Activated CD8-positive, alpha-beta memory T cell treated with anti-CD3 and anti-CD28 coated beads for 36 hours (primary cell): ENCODE measurements at regions not wholly inside any gene's neighbourhood (a gene's known extent, or its start where the extent isn't known, plus 50 kb on each side); places are given as distances from the start of the nearest gene placed in this dataset.
"Not testable (repeated sequence)": the region's sequence is repeated elsewhere in the genome, so short reads cannot be mapped to it uniquely, and the experiment has no call there.

Source experiments
- CTCF ChIA-PET: fragments of 350-600 bp; sonication (Branson Sonifier 250); formaldehyde crosslinking; loops from one replicate; lab custom pipeline; 2021; ENCODE audit warnings: antibody characterized with exemption; lab: Charles Lee
- POLR2A ChIA-PET: fragments of 350-600 bp; sonication (Branson Sonifier 250); formaldehyde crosslinking; loops from one replicate; lab custom pipeline; 2021; ENCODE audit warnings: antibody characterized with exemption; lab: Charles Lee

DNA sequence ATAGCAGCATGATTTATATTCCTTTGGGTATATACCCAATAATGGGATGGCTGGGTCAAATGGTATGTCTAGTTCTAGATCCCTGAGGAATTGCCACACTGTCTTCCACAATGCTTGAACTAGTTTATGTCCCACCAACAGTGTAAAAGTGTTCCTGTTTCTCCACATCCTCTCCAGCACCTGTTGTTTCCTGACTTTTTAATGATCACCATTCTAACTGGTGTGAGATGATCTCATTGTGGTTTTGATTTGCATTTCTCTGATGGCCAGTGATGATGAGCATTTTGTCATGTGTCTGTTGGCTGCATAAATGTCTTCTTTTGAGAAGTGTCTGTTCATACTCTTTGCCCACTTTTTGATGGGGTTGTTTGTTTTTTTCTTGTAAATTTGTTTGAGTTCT is 54.0 kb upstream of the GPR89A start:
- CTCF ChIA-PET, POLR2A ChIA-PET: not testable (repeated sequence)

DNA sequence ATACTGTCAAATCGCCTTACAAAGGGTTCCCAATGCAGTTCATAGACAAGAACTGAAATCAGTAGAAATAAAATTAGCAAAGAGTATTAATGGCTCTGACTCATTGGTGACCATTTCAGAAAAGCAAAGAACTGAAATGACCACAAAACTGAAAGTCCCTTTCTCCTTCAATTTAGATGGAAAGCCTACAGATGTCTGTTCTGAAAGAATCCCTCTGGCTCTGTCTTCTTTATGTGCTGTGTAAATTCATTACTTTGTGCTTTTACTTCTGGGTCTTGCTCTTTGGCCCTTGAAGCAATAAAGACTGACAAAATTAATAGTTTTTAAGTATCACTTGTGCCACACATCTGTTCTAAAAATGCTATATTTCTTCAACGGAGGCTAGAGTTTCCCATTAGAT is 62.7 kb upstream of the GPR89A start:
- CTCF ChIA-PET, result no interaction called here
- POLR2A ChIA-PET, result no interaction called here

DNA sequence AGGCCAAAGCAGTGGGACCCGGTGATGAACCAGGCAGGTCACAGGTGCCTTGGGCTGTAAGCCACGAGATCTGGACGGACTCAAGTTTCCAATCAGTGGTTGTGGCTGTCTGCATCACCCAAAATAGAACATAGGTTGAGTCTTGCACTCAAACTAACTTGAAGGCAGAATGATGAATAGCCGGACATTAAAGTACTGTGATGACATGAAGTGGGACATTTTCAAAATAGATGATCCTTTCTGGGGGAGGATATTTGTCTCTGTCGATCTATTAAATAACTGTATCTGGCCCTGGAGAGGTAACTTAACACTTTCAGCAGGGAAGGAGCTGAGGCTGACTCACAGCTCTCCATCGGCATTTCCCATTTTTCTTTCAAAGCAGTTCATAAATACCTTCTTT is 66.1 kb upstream of the GPR89A start:
- CTCF ChIA-PET, POLR2A ChIA-PET: not testable (repeated sequence)

DNA sequence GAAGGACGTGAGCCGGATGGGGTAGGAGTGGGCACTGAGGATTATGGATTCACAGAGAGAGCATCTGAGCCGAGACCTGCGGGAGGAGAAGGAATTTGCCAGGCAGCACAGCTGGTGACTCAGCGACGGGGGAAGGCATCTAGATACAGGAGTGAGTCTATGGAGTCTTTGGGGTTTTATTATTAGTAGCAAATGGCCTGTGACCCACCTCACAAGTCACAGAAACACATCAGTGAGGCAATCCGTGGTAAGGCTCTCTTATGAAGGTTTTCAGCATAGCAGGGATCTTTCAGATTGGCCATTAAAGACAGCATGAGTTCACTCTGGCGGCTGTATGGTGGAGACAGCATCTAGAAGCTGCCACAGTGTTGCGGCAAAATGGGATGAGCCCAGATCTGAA is 66.5 kb upstream of the GPR89A start:
- CTCF ChIA-PET, POLR2A ChIA-PET: not testable (repeated sequence)

DNA sequence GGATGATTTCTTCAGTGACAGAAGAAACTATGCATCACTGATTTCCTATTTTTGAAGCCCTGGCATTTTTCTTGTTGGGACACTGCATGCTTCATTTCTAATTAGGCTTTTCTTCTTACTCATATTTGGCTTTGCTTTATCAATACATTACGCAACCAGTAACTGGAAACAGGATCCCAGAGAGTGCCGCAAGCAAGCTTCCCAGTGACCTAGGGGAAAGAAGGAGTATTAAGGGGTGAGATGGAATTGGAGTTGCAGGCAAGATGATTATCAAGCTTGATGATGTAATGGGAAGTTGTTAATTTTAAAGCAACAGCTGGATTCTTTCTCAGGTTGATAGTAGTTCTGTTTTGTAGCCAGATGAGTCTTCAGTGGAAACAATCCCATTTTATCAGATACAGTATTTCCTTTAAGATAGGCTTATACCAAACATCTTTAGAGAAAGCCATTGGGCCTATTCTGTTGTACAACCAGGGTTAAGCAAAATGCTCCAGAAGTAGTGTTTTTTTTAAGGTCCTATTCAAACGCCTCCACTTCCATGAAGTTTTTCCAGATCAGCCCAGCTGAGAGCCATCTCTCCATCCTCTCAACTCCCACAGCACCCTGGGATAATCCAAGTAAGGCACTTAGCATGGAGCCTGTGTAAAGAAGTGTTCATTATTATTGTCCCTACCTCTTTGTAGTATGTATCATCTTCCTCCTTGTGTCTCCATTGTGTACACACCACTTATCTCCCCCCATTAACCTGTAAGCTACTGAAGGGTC is 69.5 kb upstream of the GPR89A start:
- CTCF ChIA-PET, POLR2A ChIA-PET: not testable (repeated sequence)

DNA sequence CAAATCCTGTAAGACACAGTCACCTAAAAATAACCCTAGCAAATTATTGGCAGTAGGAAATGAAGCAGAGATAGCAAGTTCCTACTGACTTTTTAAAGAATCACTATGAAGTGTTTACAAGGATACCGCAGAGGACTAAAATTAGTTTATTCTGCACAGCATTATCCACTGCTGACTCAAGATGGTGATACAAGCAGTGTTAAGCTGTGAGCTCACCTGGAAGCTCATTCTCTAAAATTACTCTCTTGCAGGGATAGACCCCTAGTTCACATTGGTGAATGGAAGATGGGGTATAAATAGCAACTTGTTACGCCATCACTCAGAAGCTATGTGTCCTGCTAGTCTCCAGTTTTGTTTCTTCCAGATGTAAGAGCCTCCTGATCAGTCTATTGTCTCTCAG is 70.8 kb upstream of the GPR89A start:
- POLR2A ChIA-PET, CTCF ChIA-PET: not testable (repeated sequence)

DNA sequence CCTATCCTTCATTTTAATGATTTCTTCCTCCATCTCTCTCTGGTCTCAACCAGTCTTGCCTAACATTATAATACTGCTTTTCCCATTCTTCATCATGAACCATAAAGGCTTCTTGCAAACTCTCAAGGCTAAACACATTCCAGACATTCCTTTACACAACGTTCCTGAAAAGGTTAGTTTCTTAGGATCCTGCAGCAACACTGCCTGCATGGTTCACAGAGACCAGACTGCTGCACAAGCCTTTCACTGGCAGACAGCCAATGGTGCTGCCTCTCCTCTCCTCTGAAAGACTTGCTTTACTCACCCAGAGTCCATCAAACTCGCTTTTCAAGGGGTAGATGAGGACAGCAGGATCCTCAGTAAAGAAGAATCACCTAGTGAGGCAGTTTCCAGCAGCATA is 72.3 kb upstream of the GPR89A start:
- CTCF ChIA-PET, POLR2A ChIA-PET: not testable (repeated sequence)

DNA sequence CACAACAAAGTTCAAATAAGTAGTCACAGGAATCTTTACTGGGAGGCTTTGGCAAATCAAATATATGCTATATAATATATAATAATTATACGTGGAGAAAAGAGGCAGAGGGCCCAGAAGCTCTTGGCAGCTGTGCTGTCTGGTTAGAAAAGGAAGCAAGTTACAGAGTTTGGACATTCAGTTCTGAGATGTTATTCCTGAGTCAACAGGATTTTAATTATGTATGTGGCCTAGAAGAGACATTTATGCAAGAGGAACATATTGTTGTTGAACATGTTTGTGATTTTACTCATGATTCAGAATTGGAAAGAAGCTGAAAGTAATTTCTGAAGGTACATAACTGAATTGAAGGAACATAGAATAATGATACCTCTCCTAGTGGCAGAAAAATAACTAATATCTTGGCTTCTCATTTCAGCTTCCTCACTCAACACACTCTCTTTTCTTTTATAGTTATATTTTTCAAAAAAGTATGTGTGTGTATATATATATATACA is 79.7 kb upstream of the GPR89A start:
- POLR2A ChIA-PET, CTCF ChIA-PET: not testable (repeated sequence)

DNA sequence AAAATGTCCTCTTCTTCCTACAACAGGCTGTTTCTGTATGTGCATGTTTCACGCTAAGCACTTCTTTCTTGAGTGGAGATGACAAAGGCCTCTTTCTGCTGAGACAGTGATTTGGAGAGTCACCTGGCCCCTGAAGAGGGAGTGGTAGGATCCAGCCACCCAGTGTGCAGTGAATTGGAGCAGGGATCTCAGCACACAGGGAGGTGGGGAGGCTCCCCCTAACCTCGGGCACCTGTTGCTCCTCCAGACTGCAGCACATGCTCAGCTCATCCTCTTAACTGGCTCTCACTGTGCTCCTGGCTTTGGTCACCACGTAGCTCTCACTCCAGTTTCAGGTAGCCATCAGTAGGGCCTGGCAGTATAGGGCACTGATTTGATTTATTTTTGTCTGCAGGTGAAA is 87.6 kb upstream of the GPR89A start:
- POLR2A ChIA-PET, result not testable (repeated sequence)

DNA sequence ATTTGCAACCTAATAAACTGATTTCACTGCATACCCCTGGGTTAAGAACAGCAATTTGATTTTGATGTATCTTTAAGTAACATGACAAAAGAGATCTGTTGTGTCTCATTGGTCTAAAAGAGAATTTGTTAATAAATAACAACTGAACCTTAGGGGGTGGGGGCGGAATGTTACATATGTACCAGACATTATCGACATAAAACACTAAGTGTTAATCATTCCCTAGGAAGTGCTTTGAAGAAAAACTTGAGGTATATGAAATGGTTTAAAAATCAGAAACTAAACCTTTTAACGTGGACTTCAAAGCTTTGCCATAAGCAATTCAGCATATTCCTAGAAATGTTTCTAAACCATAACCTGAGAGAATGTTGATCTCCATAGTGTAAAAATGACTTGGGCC is 88.5 kb upstream of the GPR89A start:
- POLR2A ChIA-PET, CTCF ChIA-PET: not testable (repeated sequence)

More for the DNA sequence above, 87.6 kb upstream of the GPR89A start:
- CTCF ChIA-PET, result not testable (repeated sequence)

DNA sequence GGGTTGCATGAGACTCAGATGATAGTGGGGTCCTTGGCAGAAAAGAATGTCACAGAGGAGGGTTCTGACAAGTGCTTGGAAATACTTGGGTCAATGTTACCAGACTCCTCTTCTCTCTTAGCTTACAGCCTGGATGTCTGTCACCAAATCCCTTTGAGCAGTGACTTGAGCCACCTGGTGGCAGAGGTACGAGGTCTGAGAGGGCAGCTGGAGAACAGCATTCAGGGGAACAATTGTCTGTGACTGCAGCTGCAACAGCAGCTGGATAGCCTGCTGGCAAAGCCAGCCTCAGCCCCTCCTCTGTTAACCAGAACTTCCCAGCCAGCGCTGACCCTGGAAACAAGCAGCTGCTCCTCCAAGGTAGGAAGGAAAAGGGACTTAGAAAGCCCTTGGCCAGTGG is 87.6 kb upstream of the NBPF20 start:
- CTCF ChIA-PET, POLR2A ChIA-PET: not testable (repeated sequence)

DNA sequence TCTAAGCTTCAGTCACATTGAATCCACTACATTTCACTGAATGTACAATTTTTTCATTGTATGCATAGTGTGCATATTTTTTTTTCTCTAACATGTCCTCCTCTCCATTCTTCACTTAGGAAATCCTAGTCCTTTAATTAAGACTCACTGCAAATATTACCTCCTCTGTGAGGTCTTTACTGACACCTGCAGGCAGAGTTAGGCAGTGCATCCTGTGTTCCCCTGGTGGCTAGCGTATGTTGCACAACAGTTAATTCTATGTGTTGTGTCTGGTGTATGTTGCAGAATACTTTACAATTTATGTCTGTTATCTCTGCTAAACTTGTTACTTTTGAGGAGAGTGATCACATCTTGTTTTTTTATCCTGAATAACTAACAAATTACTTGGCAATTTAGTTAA is 82.7 kb upstream of the NBPF20 start:
- POLR2A ChIA-PET, CTCF ChIA-PET: not testable (repeated sequence)

DNA sequence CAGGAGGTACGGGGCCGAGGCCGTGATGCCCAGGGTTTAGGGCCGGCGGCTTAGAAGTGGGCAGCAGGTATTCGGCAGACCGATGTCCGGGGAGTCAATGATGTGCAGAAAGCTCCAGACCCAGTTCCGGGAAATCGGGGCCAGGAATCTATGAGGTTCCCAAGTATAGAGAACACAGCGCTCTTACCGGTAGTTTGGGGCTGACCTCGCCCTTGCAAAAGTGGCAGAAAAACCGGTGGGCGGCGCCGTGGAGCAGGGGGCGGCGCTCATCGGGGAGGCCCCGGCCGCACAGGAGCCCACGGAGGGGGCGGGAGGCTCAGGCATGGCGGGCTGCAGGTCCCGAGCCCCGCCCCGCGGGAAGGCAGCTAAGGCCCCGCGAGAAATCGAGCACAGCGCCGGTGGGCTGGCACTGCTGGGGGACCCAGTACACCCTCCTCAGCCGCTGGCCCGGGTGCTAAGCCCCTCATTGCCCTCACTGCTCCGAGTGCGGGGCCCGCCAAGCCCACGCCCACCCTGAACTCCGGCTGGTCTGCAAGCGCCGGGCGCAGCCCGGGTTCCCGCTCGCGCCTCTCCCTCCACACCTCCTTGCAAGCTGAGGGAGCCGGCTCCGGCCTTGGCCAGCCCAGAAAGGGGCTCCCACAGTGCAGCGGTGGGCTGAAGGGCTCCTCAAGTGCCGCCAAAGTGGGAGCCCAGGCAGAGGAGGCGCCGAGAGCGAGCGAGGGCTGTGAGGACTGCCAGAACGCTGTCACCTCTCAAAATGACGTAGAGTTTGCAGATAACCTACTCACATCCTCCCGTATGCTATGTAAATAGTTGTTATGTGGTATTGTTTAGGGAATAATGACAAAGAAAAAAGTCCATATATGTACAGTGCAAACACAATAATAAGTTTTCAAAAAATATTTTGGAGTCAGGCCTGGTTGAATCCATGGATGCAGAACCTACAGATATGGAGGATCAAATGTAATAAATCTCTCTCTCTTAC is 80.6 kb upstream of the NBPF20 start:
- CTCF ChIA-PET, POLR2A ChIA-PET: not testable (repeated sequence)

DNA sequence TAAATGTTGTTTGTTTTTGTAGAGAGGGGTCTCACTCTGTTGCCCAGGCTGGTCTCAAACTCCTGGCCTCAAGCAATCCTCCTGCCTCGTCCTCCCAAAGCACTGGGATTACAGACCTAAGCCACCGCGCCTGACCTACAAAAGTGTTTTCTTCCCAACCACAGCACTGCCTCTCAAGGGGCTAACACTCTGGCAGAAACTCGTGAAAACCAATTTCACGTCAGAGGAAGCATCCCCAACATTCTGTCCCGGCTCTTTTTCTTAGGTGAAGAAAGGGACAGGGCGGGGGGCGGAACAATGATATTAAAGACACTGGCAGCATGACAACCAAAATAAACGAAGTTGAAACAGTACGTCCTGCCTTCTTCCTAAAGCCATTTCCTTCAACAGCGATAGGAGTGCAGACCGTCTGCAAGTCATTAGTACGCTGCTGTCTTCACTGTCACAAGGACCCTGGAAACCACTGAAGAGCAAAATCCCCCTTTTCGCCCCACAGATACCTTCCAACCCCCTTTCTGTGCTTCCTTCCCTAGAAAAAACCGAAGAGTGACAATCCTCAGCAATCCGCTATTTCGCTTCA is 79.5 kb upstream of the NBPF20 start:
- CTCF ChIA-PET, POLR2A ChIA-PET: not testable (repeated sequence)

DNA sequence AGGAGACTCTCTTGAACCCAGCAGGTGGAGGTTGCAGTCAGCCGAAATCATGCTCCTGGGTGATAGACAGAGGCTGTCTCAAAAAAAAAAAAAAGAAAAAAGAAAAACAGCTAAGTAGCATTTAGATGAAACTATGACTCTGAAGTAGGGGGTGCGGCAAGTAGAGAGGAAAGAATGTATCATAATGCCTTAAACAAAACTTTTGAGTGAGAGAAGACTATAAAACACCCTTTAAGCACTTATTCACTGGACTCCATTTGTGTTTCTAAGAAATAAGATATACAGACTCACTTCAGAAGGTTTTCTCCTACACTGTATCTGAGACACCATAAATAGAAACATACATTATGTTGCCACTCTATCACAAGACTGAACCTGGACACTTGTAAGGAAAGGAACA is 78.9 kb upstream of the NBPF20 start:
- POLR2A ChIA-PET, result not testable (repeated sequence)

DNA sequence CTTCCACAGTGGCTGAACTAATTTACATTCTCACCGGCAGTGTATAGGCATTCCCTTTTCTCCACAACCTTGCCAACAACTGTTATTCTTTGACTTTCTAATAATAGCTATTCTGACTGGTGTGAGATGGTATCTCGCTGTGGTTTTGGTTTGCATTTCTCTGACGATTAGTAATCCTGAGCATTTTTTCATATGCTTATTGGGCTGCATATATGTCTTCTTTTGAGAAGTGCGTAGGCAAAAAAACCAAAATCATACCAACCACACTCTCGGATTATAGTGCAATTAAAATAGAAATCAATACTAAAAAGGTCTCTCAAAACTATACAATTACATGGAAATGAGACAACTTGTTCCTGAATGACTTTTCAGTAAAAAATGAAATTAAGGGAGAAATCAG is 74.8 kb upstream of the NBPF20 start:
- CTCF ChIA-PET, POLR2A ChIA-PET: not testable (repeated sequence)

More for the DNA sequence above, 78.9 kb upstream of the NBPF20 start:
- CTCF ChIA-PET, result not testable (repeated sequence)

DNA sequence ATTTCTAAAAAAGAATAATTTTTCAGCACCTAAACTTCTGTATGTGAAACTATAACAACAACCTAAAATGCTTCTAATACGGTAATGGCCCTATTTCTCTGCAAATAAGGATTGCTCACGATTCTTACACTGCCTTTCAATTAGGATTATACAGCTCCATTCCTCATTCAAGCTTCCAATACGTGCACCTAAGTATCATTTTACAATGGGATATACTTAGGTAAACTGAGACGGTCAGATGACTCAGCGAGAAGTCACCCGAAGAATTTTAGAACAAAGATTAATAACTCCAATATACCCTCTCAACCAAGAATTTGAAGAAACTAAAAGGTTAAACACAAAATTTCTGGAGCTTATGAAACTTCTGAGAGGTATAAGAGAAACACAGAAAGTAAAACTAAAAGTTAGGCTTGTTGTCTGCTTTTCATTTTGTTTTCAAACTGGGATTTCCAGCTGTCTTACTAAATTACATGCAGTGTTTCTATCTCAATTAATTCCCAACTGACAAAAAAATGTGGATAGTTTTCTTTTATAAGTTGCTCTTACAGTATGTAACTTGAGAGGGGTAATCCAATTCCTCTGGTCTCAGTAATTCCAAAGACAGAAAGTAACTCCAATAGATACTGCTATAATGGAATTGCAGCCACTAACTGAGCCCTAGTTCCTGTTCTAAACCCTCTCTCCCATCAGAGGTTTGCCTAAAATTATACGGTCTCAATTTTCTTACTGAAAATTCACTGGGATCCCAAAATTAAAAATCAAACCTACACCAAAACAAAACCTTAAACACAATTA is 69.9 kb upstream of the NBPF20 start:
- CTCF ChIA-PET, POLR2A ChIA-PET: not testable (repeated sequence)

DNA sequence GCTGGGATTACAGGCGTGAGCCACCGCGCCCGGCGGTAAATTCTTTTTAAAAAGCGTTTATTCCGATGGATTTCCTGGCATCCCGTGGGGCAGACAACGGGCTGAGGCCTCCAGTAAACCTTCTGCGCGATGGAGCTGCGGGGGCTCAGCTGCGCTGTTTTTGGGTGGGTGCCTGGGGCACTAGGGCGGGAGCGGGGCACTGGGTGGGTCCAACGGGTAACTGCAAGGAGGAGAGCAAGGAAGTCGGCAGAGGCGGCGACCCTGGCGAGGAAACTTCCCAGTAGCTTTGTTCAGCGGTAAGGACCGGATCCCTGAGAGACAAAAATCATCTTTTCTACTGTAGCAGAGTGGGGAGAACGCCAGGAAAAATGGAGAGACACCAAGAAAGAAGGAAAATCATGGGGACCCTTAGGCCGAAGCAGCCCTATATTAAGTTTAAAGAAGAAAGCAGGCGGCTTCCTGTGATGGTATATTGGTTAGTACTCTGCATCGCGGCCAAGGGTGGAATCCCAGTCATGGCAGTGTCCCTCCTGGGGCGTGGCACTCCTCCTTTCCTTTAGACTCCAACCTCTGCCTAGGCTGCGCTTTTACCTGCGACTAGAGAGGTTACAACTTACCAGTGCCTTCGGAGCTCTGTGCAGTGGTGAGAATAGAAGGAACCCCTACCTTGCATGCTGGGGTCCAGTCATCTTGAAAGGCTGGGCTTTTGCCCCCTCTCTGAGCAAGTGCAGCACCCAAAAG is 63.0 kb upstream of the NBPF20 start:
- POLR2A ChIA-PET, result interaction anchor here (0.6 kb wide), 1 partner anchor 936 kb away, joined by 5 read pairs; no protein-coding TSS in a partner anchor
- CTCF ChIA-PET, result not testable (repeated sequence)

DNA sequence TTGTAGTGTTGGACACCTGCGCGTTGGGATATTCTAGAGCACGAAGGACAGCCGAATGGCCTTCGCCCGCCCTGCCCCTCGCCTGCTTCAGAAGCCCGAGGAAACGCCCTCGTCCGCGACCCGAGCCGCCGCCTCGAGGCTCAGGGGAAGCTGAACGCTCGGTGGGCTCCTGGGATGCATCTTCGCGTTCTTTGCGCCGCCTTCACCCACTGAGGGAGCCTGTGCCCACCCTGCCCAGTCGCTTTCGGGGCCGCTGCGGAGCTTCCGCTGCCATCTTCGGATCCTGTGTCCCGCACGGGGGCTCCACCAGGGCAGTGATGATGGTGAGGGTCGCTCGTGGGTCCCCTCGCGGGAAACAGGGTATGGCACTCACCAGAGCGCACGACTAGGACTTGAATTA is 61.8 kb upstream of the NBPF20 start:
- POLR2A ChIA-PET, CTCF ChIA-PET: not testable (repeated sequence)
